SH-SY5Y (cell line): ENCODE measurements at regions not wholly inside any gene's neighbourhood (a gene's known extent, or its start where the extent isn't known, plus 50 kb on each side); places are given as distances from the start of the nearest gene placed in this dataset.

ENCODE experiments used
- GATA2 ChIP-seq: IDR thresholded peaks from 2 replicates; pipeline ENCODE4 v1.6.1; 2011; ENCODE audit warnings: mild to moderate bottlenecking, low read depth, low read length
- GATA3 ChIP-seq: IDR thresholded peaks from 2 replicates; pipeline ENCODE4 v1.6.1; 2011; ENCODE audit warnings: low read depth, mild to moderate bottlenecking, low read length, moderate library complexity

DNA sequence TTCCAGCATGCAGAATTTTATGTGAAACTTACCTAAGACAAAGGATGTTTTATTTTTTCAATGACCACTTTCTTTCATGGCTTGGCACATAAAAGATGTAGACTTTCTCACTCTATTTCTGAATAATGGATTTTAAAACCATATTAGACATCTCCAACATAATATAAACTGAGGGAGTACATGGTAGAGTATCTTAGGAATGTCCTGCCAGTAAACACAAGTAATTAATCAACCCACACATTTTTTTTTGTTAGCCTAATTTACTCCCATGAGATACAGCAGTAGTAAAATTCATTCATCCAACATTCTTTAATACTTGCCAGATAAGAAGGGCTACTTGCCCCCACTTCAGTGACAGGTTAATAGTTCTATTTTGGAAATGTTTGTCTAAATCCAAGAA lies 235.4 kb upstream of the ADAMTS5 start:
- TF ChIP-seq GATA2: no peak
- TF ChIP-seq GATA3: no peak
